Hepatocyte (in vitro differentiated cells): ENCODE measurements at regions not wholly inside any gene's neighbourhood (a gene's known extent, or its start where the extent isn't known, plus 50 kb on each side); places are given as distances from the start of the nearest gene placed in this dataset.

Source experiments
- CTCF ChIP-seq: fragments of 200-600 bp; sonication (generic); IDR thresholded peaks from 2 replicates; pipeline ENCODE4 v1.5.1; 2016; ENCODE audit warnings: antibody characterized with exemption, mild to moderate bottlenecking; ENCODE audit not compliant: poor library complexity
- EZH2 ChIP-seq: fragments of 200-600 bp; sonication (generic); IDR thresholded peaks from 2 replicates; pipeline ENCODE4 v1.6.1; 2016; ENCODE audit warnings: antibody characterized with exemption, mild to moderate bottlenecking, borderline replicate concordance

DNA sequence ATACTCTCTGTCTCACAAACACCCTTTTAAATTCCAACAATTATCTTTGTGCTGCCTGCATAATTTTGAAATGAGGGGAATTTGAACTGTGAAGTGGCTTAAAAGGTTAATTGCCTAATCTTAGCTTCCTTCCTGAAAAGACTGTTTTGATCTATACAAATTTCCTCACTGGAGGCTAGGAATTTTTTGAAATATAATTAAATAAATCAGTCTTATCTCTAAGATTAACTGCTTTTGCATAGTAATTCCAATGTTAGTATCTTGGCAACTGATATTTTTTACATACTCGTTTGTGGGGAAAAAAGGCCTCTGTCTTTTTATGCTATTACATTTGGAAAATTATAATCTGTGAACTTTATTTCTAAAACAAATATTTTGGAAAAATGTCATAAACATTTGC is 498.5 kb downstream of the TMTC2 start:
- TF ChIP-seq CTCF (no peak), EZH2 (no peak)
